ENCODE measurements at regions not wholly inside any gene's neighbourhood (a gene's known extent, or its start where the extent isn't known, plus 50 kb on each side); places are given as distances from the start of the nearest gene placed in this dataset.

DNA sequence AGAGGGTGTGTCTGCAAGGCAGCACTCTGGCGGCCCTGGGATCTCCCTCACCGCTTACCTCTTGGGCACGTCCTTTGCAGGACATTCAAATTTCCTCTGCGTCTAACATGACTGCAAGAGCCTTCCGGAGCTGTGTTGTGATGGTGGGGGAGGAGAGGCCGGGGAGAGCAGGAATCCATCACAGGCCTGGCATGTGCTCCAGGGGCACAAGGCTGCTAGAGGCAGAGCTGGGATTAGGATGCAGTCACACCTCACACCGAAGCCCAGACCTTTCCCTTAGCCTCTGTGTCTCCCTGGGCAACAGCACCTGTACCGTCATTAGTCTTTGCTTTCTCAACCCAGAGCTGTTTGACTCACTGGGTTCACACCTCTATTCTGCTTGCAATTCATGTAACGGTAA, 111.3 kb downstream of the CMPK2 start:
- no peak for TF ChIP-seq CTCF (conservative IDR thresholded peaks at IDR 0.05)
- TF ChIP-seq ZFX (IDR thresholded peaks at IDR 0.05): no peak
